HPDE6-E6E7 (cell line): ENCODE measurements at regions not wholly inside any gene's neighbourhood (a gene's known extent, or its start where the extent isn't known, plus 50 kb on each side); places are given as distances from the start of the nearest gene placed in this dataset.

Experiments used
- DNase-seq: peaks from one replicate; pipeline ENCODE4 v3.0.0; 2011; ENCODE audit warnings: missing footprints; ENCODE audit errors: extremely low spot score

GRCh38 chr22:27656970-27657369 lies 144.6 kb downstream of the MN1 start:
- no peak for DNase-seq

GRCh38 chr22:27660306-27660705 lies 141.2 kb downstream of the MN1 start:
- DNase-seq, result no peak

DNA sequence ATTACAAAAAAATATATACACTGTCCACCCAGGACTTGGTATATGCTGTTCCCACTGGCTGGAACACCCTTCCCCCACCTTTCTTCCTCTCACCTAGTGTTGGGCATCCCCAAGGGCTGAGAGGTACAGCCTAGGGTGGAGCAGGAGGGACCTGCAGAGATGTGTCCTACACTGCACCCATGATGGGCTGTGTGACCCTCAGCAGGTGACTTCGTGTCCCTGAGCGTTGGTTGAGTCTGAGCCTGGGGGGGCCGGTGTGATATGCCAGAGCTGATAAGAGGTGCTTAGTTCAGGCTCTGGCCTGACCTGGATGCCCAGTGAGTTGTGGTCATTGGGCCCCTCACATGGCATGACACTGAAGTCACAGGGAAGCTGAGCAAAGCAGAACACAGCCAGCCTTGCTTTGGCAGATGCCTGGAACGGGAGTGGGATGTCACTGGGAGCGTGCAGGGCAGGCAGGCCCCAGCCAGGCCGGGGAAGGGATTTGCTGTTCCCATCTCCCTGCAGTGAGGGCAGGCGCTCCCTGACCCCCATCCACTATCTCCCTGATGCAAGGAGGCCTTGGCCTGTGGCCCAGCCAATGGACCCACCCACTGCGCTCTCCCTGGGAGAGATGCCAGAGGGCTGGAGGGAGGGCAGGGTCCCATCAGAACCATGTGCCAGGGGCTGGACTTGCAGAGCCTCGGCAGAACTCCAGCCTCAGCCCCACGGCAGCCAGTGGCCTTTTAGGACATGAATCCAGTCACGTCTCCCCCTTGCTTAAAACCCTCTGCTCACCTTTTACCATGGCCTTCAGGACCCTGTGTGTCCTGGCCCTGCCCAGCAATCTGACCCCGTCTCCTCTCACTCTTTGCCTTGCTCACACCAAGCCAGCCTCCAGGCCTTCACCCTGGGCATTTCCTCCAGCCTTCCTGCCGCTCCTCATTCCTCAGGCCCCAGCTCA lies 138.9 kb downstream of the MN1 start:
- no peak for DNase-seq

GRCh38 chr22:27663812-27664211 lies 137.7 kb downstream of the MN1 start:
- no peak for DNase-seq

GRCh38 chr22:27666272-27666997 lies 135.1 kb downstream of the MN1 start:
- no peak for DNase-seq

DNA sequence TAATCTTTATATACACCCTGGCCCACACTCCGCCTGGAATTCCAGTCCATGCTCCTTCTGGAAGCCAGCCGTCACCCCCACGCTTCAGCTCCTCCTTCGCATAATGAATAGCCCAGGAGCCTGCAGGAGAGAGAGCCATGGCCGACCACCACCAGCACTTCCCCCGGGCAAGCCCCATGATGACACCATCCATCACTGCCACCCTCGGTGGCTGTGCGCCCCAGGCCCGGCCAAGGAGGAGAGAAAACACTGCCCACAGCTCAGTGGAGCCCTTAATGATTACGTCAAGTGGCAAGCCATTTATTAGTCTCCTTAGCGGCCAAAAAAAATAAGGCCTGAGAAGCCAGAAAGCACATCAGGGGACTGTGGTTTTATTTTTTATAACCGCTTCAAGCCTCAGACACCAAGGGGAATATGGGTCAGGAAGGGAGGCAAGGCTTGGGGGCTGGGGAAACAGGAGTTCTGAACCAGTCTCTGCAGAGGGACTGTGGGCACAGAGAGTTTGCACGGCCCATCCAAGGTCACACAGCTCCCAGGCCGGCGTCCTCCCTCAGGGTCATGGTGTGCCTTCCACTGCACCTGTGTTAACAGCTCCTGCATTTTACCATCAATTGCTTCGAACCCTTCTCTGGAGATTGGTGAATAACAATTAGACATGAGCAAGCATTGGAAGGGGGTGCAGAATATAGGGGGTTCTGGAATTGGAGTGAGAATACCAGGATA lies 134.3 kb downstream of the MN1 start:
- DNase-seq, result no peak

DNA sequence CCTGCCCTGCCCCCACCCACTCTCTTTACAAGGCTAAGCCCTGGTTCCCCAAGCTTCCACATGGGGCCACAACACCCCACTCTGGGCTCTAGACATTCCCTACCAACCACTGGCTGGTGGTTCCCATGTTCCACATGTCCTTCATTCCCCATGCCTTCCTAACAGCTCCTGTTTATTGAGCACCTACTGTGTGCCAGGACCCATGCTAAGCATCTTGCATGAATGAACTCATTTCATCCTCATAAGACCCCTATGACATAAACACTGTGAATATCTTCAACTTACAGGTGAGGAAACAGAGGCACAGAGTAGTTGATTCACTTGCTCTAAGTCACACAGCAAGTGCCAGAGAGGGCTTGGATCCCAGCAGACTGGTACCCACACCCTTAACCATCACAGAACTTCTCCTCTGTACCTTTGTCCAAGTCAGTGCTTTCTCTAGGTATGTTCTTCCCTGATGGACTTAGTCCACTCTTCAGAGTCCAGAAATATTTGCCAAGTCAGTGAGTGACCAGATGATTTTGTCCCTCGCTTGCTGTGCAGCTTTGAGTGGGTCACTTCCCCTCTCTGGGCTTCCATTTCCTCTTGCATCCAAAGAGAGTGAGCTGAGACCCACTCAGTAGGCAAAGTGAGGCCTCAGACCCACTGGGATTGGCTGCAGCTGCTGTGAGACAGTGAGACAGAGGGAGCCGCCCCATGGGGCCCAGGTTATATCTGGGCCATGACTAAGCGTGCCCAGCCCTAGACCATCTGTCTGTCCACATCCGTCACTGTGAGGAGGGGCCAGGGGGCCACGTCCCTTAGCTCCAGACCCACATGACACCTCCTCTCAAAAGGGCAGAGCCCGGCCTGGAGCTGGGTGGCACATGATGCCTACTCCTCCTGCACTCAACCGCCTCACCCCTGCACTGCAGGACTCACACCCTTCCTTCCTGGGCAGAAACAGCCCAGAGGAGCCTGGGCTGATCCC lies 132.4 kb downstream of the MN1 start:
- peak; percentile 87 for DNase-seq

GRCh38 chr22:27669798-27670599 lies 131.6 kb downstream of the MN1 start:
- DNase-seq, result no peak

- no peak for DNase-seq
These were observed 130.7 kb downstream of the MN1 start for GRCh38 chr22:27670701-27671412.

- no peak for DNase-seq
These were observed 130.1 kb downstream of the MN1 start for GRCh38 chr22:27671413-27671935.

- no peak for DNase-seq
These were observed 128.7 kb downstream of the MN1 start for GRCh38 chr22:27672721-27673418.

DNA sequence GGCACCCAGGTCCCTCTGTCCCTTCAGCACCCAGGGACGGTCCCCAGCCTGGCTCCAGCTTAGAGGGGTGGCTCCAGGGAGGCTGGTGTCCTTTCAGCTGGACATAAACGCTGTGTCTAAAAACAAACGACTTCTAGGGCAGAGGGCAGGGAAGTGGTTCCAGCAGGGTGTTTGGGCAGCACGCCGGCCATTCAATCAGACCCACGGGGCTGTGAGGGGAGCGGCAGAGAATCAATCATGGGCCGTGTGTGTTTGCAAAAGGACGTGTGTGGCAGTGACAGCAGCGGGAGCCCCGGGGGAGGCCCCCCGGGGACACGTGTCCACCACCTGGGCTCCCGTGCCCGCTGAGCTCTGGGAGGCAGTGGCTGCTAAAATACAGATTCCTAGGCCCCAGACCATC lies 127.7 kb downstream of the MN1 start:
- DNase-seq, result no peak

GRCh38 chr22:27674261-27674923 lies 127.2 kb downstream of the MN1 start:
- DNase-seq, result no peak

DNA sequence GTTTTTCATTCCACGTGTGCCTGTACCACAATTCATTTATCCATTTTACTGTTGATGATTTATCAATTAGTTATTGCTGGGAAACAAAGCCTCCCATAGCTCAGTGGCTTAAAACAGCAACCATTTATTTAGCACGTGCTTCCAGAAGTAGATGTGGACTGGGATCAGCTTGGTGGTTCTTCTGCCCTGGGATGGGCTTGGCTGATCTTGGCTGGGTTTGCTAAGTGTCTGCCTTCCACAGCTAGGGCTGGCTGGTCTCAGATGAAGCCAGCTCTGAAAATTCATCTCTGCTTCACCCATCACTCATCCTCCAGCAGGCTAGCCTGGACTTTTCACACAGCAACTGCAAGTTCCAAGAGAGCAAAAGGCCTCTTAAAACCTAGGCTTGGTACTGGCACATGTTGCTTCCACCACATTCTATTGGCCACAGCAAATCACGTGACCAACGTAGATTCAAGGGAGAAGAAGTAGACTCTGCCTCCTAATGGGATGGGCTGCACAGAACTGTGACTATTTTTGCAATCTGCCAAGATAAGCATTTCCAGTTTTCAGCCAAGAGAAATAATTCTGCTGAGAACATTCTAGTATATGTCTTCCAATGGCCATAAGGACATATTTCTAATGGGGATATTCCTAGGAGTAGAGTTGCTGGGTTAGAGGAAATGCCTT lies 124.9 kb downstream of the MN1 start:
- DNase-seq, result no peak

DNA sequence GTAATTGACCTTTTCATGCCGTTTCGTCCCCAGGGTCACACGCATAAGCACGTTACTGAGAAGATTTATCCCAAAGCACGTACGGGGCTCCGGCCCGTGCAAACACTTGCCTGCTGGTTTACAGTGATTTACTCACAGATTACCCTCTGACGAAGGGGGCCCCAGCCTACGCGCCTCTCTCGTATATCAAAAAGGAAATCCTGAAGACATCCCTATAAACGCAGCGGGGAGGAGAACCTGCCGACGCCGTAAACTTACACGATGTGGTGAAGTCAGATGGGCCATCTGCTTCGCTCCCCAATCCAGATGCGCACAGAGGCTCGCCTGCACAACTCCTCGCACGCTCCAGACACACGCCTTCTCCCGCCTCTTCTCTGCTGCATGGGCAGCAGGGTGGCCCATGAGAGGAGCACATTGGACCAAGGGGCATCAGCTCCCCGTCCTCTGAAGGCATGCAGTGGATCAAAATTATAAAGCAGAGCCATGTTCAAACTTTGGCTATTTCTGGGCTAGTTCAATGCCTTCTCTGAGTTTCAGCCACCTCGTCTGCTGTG lies 123.6 kb downstream of the MN1 start:
- DNase-seq, result no peak

DNA sequence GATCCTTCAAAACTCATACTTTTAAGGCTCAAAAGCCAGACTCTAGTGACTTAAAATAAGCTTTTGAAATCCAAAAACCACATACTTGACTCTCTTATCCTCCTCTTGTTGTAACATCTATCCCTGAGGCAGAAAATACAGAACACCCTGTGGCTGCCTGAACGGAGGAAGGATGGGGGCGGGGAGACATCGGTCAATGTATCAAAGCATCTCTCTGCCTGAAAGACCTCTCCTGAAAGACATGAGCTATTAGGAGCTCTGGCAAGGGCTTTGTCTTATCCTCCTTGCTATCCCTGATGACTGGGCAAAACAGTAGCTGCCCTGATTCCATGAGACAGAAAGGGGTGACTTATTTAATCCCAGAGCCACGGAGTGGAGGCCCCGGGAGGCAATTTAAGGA lies 122.4 kb downstream of the MN1 start:
- DNase-seq, result no peak
